HEK293 (cell line): ENCODE measurements at regions not wholly inside any gene's neighbourhood (a gene's known extent, or its start where the extent isn't known, plus 50 kb on each side); places are given as distances from the start of the nearest gene placed in this dataset.

Experiments
- CTCF ChIP-seq: fragments of 450-650 bp; formaldehyde crosslinking; IDR thresholded peaks from 2 replicates; pipeline ENCODE4 v1.5.1; 2016; ENCODE audit warnings: missing biosample characterization, missing genetic modification characterization
- ZBTB1 ChIP-seq: fragments of 450-650 bp; formaldehyde crosslinking; IDR thresholded peaks from 2 replicates; pipeline ENCODE4 v1.5.1; 2016; ENCODE audit warnings: missing biosample characterization, missing genetic modification characterization
- ZBTB20 ChIP-seq: fragments of 450-650 bp; formaldehyde crosslinking; IDR thresholded peaks from 2 replicates; pipeline ENCODE4 v1.5.1; 2016; ENCODE audit warnings: missing biosample characterization, missing genetic modification characterization
- ZEB2 ChIP-seq: fragments of 450-650 bp; formaldehyde crosslinking; IDR thresholded peaks from 2 replicates; pipeline ENCODE4 v1.5.1; 2016; ENCODE audit warnings: missing biosample characterization, missing genetic modification characterization
- ZNF48 ChIP-seq: fragments of 450-650 bp; formaldehyde crosslinking; IDR thresholded peaks from 2 replicates; pipeline ENCODE4 v1.5.1; 2016; ENCODE audit warnings: missing biosample characterization, missing genetic modification characterization
- ZNF548 ChIP-seq: fragments of 450-650 bp; formaldehyde crosslinking; IDR thresholded peaks from 2 replicates; pipeline ENCODE4 v1.5.1; 2016; ENCODE audit warnings: missing biosample characterization, missing genetic modification characterization
- ZNF777 ChIP-seq: fragments of 450-650 bp; formaldehyde crosslinking; IDR thresholded peaks from 2 replicates; pipeline ENCODE4 v1.5.1; 2017; ENCODE audit warnings: missing biosample characterization, missing genetic modification characterization, borderline replicate concordance
- TF ChIP-seq, protein P1 (sequence below): fragments of 450-650 bp; formaldehyde crosslinking; IDR thresholded peaks from 2 replicates; pipeline ENCODE4 v1.5.1; 2017; ENCODE audit warnings: missing biosample characterization, mild to moderate bottlenecking, missing genetic modification characterization, moderate library complexity
- TF ChIP-seq, protein P2 (sequence below): fragments of 450-650 bp; formaldehyde crosslinking; conservative IDR thresholded peaks from 2 replicates; pipeline ENCODE4 v1.5.1; 2016; ENCODE audit warnings: low read depth, missing biosample characterization, missing genetic modification characterization

- TF ChIP-seq ZNF48 (tag by site-specific recombination) (no peak), ZBTB1 (no peak), ZEB2 (tag by site-specific recombination) (no peak), CTCF (tag by site-specific recombination) (no peak), ZNF548 (tag by site-specific recombination) (no peak), ZNF777 (tag by site-specific recombination) (no peak), ZBTB20 (no peak)
- TF ChIP-seq, protein P1, sequence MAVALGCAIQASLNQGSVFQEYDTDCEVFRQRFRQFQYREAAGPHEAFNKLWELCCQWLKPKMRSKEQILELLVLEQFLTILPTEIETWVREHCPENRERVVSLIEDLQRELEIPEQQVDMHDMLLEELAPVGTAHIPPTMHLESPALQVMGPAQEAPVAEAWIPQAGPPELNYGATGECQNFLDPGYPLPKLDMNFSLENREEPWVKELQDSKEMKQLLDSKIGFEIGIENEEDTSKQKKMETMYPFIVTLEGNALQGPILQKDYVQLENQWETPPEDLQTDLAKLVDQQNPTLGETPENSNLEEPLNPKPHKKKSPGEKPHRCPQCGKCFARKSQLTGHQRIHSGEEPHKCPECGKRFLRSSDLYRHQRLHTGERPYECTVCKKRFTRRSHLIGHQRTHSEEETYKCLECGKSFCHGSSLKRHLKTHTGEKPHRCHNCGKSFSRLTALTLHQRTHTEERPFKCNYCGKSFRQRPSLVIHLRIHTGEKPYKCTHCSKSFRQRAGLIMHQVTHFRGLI (tag by site-specific recombination), result no peak
- TF ChIP-seq, protein P2, sequence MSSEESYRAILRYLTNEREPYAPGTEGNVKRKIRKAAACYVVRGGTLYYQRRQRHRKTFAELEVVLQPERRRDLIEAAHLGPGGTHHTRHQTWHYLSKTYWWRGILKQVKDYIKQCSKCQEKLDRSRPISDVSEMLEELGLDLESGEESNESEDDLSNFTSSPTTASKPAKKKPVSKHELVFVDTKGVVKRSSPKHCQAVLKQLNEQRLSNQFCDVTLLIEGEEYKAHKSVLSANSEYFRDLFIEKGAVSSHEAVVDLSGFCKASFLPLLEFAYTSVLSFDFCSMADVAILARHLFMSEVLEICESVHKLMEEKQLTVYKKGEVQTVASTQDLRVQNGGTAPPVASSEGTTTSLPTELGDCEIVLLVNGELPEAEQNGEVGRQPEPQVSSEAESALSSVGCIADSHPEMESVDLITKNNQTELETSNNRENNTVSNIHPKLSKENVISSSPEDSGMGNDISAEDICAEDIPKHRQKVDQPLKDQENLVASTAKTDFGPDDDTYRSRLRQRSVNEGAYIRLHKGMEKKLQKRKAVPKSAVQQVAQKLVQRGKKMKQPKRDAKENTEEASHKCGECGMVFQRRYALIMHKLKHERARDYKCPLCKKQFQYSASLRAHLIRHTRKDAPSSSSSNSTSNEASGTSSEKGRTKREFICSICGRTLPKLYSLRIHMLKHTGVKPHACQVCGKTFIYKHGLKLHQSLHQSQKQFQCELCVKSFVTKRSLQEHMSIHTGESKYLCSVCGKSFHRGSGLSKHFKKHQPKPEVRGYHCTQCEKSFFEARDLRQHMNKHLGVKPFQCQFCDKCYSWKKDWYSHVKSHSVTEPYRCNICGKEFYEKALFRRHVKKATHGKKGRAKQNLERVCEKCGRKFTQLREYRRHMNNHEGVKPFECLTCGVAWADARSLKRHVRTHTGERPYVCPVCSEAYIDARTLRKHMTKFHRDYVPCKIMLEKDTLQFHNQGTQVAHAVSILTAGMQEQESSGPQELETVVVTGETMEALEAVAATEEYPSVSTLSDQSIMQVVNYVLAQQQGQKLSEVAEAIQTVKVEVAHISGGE (tag by site-specific recombination), result no peak
These were observed 754.4 kb upstream of the RAG2 start for GRCh38 chr11:37352485-37352884.
